ENCODE measurements at regions not wholly inside any gene's neighbourhood (a gene's known extent, or its start where the extent isn't known, plus 50 kb on each side); places are given as distances from the start of the nearest gene placed in this dataset.

DNA sequence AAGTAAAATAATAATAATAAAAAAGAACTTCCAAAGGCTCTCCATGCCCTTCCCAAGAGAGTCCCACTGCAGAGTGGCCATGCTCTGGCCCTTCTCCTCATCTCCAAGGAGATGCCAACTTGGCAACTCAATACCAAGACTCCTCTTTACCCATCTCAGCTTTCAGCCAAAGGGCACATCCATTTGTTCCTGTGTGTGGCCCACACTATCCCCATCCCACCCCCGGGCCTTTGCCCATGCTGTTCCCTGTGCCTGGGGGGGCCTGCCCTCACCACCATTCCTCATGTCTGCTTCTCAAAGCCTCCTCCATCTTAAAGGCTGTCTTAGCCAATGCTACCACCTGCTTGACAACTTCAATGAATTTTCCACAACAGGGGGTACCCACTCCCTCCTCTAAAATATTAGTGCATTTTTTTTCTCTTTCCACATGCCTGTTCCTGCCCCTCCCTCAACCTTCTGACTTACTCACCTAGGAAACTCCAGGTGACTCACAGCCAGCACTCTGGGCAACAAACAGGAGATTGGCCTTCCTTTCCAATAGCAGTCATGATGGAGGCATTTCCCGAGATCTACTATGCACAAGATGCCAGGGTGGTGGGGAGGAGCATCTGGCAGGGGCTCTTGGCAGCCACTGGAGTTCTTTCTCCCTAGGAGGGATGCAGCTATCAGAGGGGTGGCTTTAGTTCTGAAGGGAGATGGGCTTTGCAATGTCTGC lies 109.4 kb upstream of the SMAD3 start:
- no peaks in the 10 kb centered on the region for H3K36me3 ChIP-seq
- TF ChIP-seq POLR2A (IDR thresholded peaks at IDR 0.05) (no peak), CTCF (IDR thresholded peaks at IDR 0.05) (no peak), EP300 (IDR thresholded peaks at IDR 0.05; ENCODE audit: low read depth) (no peak), POLR2AphosphoS5 (IDR thresholded peaks at IDR 0.05) (no peak)
- intact Hi-C loops (cut with DNase I; ENCODE audit: low total_unique reads) (no loop called here), in situ Hi-C loops (cut with MboI; ENCODE audit: low pct_ligation_motif_present in 1 of 4, low pct_unique_long_range_greater_than_20kb in 1 of 4, low sequenced_read_pairs in 3 of 4) (loop anchor here in 2 of 4 donors (10.0 to 25.0 kb wide), 2 partner anchors 339 to 481 kb away; no protein-coding TSS in a partner anchor)
- no peaks in the 10 kb centered on the region for H3K4me1 ChIP-seq
- H3K9me3 ChIP-seq = no peaks in the 10 kb centered on the region
- no peak overlapping the region for H3K4me3 ChIP-seq
- no peak for DNase-seq
- H3K27me3 ChIP-seq = no peaks in the 10 kb centered on the region
- H3K27ac ChIP-seq = no peak overlapping the region
- 54 to 80% methylated on average over 1 to 2 of the region's 2 CpGs for WGBS, 2 donors (ENCODE audit: low coverage in 1 of 2)

- no peak for TF ChIP-seq CTCF (IDR thresholded peaks at IDR 0.05)
- TF ChIP-seq EP300 (IDR thresholded peaks at IDR 0.05; ENCODE audit: low read depth) = no peak
- TF ChIP-seq POLR2AphosphoS5 (IDR thresholded peaks at IDR 0.05) = no peak
- no peak for TF ChIP-seq POLR2A (IDR thresholded peaks at IDR 0.05)
- in situ Hi-C loops (cut with MboI; ENCODE audit: low pct_ligation_motif_present in 1 of 4, low pct_unique_long_range_greater_than_20kb in 1 of 4, low sequenced_read_pairs in 3 of 4) (loop anchor here in 2 of 4 donors (10.0 to 25.0 kb wide), 2 partner anchors 338 to 480 kb away; no protein-coding TSS in a partner anchor), intact Hi-C loops (cut with DNase I; ENCODE audit: low total_unique reads) (no loop called here)
- Histone ChIP-seq H3K4me3 (no peak overlapping the region), H3K36me3 (no peaks in the 10 kb centered on the region), H3K27ac (no peak overlapping the region), H3K9me3 (no peaks in the 10 kb centered on the region), H3K27me3 (no peaks in the 10 kb centered on the region), H3K4me1 (no peaks in the 10 kb centered on the region)
- 92 to 100% methylated on average over 1 to 9 of the region's 9 CpGs for WGBS, 2 donors (ENCODE audit: low coverage in 1 of 2)
- no peak for DNase-seq
These were observed 108.6 kb upstream of the SMAD3 start for GRCh38 chr15:66956672-66957430.

- H3K9me3 ChIP-seq = no peaks in the 10 kb centered on the region
- no peak overlapping the region for H3K27ac ChIP-seq
- DNase-seq = no peak
- intact Hi-C loops (cut with DNase I; ENCODE audit: low total_unique reads) = no loop called here
- in situ Hi-C loops (cut with MboI; ENCODE audit: low pct_ligation_motif_present in 1 of 4, low pct_unique_long_range_greater_than_20kb in 1 of 4, low sequenced_read_pairs in 3 of 4) = loop anchor here in 2 of 4 donors (10.0 to 25.0 kb wide), 2 partner anchors 337 to 480 kb away; no protein-coding TSS in a partner anchor
- no peaks in the 10 kb centered on the region for H3K27me3 ChIP-seq
- no peak overlapping the region for H3K4me3 ChIP-seq
- no peaks in the 10 kb centered on the region for H3K4me1 ChIP-seq
- 91% methylated on average over 1 of the region's 1 CpG; no CpG with 5 or more reads in 1 of the 2 donors for WGBS, 2 donors (ENCODE audit: low coverage in 1 of 2)
- no peak for TF ChIP-seq POLR2A (IDR thresholded peaks at IDR 0.05)
- no peak for TF ChIP-seq EP300 (IDR thresholded peaks at IDR 0.05; ENCODE audit: low read depth)
- TF ChIP-seq CTCF (IDR thresholded peaks at IDR 0.05) = no peak
- TF ChIP-seq POLR2AphosphoS5 (IDR thresholded peaks at IDR 0.05) = no peak
- H3K36me3 ChIP-seq = no peaks in the 10 kb centered on the region
These were observed 108.0 kb upstream of the SMAD3 start for GRCh38 chr15:66957431-66957720.

DNA sequence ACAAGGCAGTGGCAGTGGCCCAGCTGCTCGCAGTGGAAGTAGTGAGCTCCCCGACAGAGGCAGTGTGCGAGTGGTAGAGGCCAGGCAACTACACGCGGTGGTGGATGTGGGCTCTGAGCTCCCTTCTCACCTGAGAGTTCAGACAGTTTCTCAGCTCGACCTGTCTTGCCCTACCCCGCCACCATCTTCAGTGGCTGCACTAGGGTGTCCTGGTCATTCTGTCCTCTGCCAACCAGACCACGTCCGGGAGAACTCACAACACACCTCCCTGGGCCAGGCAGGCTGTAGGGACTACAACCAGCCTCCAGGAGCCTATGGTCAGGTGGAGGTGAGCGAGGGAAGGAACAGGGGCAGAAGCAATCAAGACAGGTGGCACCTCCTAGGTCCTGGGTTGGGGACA lies 106.3 kb upstream of the SMAD3 start:
- H3K9me3 ChIP-seq = no peaks in the 10 kb centered on the region
- no peak for TF ChIP-seq POLR2AphosphoS5 (IDR thresholded peaks at IDR 0.05)
- no peak for TF ChIP-seq CTCF (IDR thresholded peaks at IDR 0.05)
- no peak for TF ChIP-seq EP300 (IDR thresholded peaks at IDR 0.05; ENCODE audit: low read depth)
- no peak for TF ChIP-seq POLR2A (IDR thresholded peaks at IDR 0.05)
- H3K4me3 ChIP-seq = no peak overlapping the region
- 91 to 92% methylated on average over 2 to 10 of the region's 10 CpGs for WGBS, 2 donors (ENCODE audit: low coverage in 1 of 2)
- no peaks in the 10 kb centered on the region for H3K36me3 ChIP-seq
- no peak for DNase-seq
- no peaks in the 10 kb centered on the region for H3K4me1 ChIP-seq
- in situ Hi-C loops (cut with MboI; ENCODE audit: low pct_ligation_motif_present in 1 of 4, low pct_unique_long_range_greater_than_20kb in 1 of 4, low sequenced_read_pairs in 3 of 4) (loop anchor here in 2 of 4 donors (10.0 to 25.0 kb wide), 2 partner anchors 336 to 478 kb away; no protein-coding TSS in a partner anchor), intact Hi-C loops (cut with DNase I; ENCODE audit: low total_unique reads) (no loop called here)
- no peaks in the 10 kb centered on the region for H3K27me3 ChIP-seq
- H3K27ac ChIP-seq = no peak overlapping the region

Measured in transverse colon (tissue), 4 donors.